ENCODE measurements at regions not wholly inside any gene's neighbourhood (a gene's known extent, or its start where the extent isn't known, plus 50 kb on each side); places are given as distances from the start of the nearest gene placed in this dataset.

- whole genome bisulfite sequencing, 2 donors = 76 to 79% methylated on average over 8 to 10 of the region's 10 CpGs
- DNase-seq = no peak
- intact Hi-C loops (cut with DNase I) = no loop called here
- no peaks in the 10 kb centered on the region for H3K4me1 ChIP-seq
- no peaks in the 10 kb centered on the region for H3K27me3 ChIP-seq
- H3K36me3 ChIP-seq = no peaks in the 10 kb centered on the region
- no peaks in the 10 kb centered on the region for H3K9me3 ChIP-seq
- no peak overlapping the region for H3K27ac ChIP-seq
- no peak overlapping the region for H3K4me3 ChIP-seq (replicated peaks in 1 of 3)
- TF ChIP-seq POLR2A (IDR thresholded peaks at IDR 0.05) (no peak), CTCF (IDR thresholded peaks at IDR 0.05) (no peak)
Measured at GRCh38 chr13:112202966-112203365, 136.0 kb downstream of the SOX1 start.

GRCh38 chr13:112203614-112204013, 136.7 kb downstream of the SOX1 start:
- H3K27ac ChIP-seq = no peak overlapping the region
- TF ChIP-seq CTCF (IDR thresholded peaks at IDR 0.05) (no peak), POLR2A (IDR thresholded peaks at IDR 0.05) (no peak)
- no peak for DNase-seq
- intact Hi-C loops (cut with DNase I) = no loop called here
- H3K36me3 ChIP-seq = no peaks in the 10 kb centered on the region
- no peak overlapping the region for H3K4me3 ChIP-seq (replicated peaks in 1 of 3)
- 91 to 93% methylated on average over 4 of the region's 6 CpGs for WGBS, 2 donors
- no peaks in the 10 kb centered on the region for H3K4me1 ChIP-seq
- peaks cover 2% of the 10 kb centered on the region for H3K27me3 ChIP-seq
- H3K9me3 ChIP-seq = no peaks in the 10 kb centered on the region

DNA sequence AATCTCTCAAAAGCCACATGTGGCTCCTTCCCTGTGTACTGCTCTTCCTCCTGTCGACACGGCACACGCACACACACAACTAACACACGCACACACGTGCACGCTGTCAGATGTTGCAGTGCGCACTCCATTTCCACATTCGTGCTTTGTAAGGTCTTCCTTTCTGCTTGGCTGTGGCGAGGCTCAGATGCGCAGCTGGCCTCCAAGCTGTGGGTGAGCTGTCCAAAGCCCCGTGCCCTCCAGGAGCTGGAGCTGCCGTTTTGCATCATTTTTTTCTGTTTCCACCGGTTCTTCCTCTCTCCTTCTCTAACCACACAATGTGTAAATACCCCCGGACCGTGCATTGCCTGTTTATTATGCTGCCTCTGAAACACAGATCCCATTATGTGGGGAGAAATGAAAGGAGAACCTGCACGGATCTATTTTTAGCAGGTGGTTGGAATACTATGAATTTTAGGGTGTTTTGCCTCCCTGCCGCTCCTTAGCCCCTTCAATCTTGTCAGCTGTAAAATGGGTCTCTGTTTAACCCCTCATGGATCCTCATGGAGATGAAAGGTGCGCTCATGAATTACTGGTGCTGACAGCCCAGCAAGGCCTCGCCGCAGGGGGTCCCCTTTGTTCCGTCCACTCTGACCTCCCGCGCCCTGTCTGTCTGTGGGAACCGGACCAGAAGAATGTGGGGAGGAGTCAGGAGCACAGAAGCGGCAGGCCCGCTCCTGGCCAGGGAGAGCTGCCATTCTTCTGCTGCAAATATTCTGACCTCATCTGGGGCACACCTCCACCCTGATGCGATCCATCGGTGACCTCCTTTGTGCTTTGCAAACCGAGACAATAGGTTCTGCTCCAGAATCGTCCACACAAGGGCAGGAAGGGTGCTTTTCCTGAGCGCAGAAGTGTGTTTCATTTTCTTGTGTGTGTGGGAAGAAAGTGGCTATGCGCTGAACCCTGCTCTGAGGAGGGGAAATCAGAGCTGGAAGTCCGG, 137.7 kb downstream of the SOX1 start:
- Histone ChIP-seq H3K4me3 (replicated peaks in 1 of 3) (no peak overlapping the region), H3K4me1 (no peaks in the 10 kb centered on the region), H3K9me3 (no peaks in the 10 kb centered on the region), H3K36me3 (no peaks in the 10 kb centered on the region), H3K27me3 (peaks cover 2% of the 10 kb centered on the region), H3K27ac (no peak overlapping the region)
- TF ChIP-seq POLR2A (IDR thresholded peaks at IDR 0.05) = no peak
- TF ChIP-seq CTCF (IDR thresholded peaks at IDR 0.05) = no peak
- peak in 1 of 2 donors; percentile 6 for DNase-seq
- WGBS, 2 donors = 29 to 35% methylated on average over 33 of the region's 33 CpGs
- intact Hi-C loops (cut with DNase I) = no loop called here

GRCh38 chr13:112205990-112206389, 139.0 kb downstream of the SOX1 start:
- no peaks in the 10 kb centered on the region for H3K9me3 ChIP-seq
- WGBS, 2 donors = 62 to 67% methylated on average over 12 of the region's 12 CpGs
- intact Hi-C loops (cut with DNase I) = no loop called here
- no peak for DNase-seq
- no peak overlapping the region for H3K27ac ChIP-seq
- H3K4me1 ChIP-seq = no peaks in the 10 kb centered on the region
- H3K27me3 ChIP-seq = peaks cover 2% of the 10 kb centered on the region
- TF ChIP-seq CTCF (IDR thresholded peaks at IDR 0.05) (no peak), POLR2A (IDR thresholded peaks at IDR 0.05) (no peak)
- no peak overlapping the region for H3K4me3 ChIP-seq (replicated peaks in 1 of 3)
- no peaks in the 10 kb centered on the region for H3K36me3 ChIP-seq

DNA sequence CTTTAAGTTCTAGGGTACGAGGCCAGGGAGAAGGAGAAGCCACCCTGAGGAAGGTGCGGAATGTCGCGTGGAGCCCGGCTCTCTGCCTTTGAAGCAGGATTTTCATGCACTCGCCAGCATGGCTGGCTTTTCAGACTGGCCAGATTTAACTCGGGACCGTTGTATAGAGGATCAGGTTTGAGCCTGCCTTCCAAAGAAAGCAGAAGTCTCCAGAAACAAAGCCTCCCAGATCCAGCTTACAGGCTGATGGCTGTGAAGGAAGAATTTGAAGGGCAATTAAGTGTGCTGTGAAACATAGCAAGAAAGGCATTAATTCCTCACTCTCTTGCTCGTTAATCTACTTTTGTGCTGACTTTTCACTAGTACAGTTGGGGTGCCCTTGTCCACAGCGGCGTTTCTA, 140.2 kb downstream of the SOX1 start:
- intact Hi-C loops (cut with DNase I) = no loop called here
- no peaks in the 10 kb centered on the region for H3K36me3 ChIP-seq
- peaks cover 2% of the 10 kb centered on the region for H3K27me3 ChIP-seq
- TF ChIP-seq CTCF (IDR thresholded peaks at IDR 0.05) (no peak), POLR2A (IDR thresholded peaks at IDR 0.05) (no peak)
- 48 to 55% methylated on average over 11 of the region's 11 CpGs for WGBS, 2 donors
- H3K9me3 ChIP-seq = no peaks in the 10 kb centered on the region
- no peaks in the 10 kb centered on the region for H3K4me1 ChIP-seq
- H3K4me3 ChIP-seq (replicated peaks in 1 of 3) = no peak overlapping the region
- DNase-seq = no peak
- no peak overlapping the region for H3K27ac ChIP-seq

All from thyroid gland (tissue), 4 donors.